Hypothalamus (tissue), 51 donors: ENCODE measurements at regions not wholly inside any gene's neighbourhood (a gene's known extent, or its start where the extent isn't known, plus 50 kb on each side); places are given as distances from the start of the nearest gene placed in this dataset.
A peak's percentile ranks its signal among the peaks of the same experiment; 100 is the strongest.
"Not testable (repeated sequence)": the region's sequence is repeated elsewhere in the genome, so short reads cannot be mapped to it uniquely, and the experiment has no call there.

ENCODE experiments used
- DNase-seq, 51 donors: peaks; one replicate each; lab custom pipeline; 2025; lab: John Stamatoyannopoulos, UW

DNA sequence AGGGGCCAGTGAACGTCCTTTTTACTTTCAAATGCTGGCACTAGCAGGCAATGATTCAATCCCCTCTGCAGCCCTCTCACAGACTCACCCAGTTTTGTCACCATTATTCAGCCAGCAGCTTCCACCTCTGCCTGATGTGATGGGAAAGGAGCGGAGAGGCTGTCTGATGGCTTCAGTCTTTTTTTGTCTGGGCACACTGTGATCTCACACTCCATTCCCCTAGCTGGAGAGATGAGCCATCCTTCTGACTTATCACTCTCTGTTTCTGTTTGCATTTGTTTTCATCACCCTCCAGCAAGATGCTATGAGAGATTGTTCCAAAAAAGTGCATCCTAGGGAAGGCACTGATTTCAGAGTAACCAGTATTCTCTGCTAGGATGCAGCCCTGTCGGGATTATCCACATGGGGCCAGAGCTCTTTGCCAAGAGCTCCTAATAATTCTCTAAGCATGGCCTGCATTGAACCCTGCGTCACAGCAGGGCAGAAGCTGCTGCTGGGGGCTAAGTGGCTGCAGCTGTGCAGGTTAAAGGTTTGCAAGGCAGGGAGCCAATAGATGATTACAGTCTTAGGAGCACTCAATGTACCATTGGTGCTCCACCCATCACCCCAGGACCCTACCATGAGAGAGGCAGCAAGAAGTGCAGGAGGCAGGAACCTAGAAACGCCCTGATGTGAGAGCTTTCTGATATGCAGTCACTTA, 236.1 kb upstream of the C16orf82 start:
- DNase-seq: peak in 1 of 51 donors; percentile 1

DNA sequence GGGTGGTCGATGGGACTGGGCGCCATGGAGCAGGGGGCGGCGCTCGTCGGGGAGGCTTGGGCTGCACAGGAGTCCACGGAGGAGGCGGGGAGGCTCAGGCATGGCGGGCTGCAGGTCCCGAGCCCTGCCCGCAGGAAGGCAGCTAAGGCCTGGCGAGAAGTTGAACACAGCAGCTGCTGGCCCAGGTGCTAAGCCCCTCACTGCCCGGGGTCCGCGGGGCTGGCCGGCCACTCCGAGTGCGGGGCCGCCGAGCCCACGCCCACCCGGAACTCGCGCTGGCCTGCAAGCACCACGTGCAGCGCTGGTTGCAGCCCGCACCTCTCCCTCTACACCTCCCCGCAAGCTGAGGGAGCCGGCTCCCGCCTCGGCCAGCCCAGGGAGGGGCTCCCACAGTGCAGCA, 230.6 kb upstream of the C16orf82 start:
- not testable (repeated sequence) for DNase-seq

DNA sequence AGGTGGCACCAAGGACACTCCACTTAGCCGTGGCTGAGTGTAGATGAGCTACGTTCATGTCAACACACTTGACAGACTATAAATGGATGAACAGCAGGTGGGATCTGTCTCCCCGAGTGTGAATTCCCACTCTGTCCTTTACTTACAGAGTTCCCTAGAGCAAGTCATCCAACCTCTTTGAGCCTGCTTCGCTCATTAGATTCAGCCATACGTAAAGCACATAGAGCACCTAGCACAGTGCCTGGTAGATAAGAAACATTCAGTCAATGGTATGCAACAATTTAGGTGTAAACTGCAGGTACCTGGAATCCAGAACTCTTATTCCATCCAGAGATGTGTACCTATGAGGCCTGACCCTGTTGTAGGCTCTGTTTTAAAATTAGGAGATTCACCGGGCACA, 227.8 kb upstream of the C16orf82 start:
- no peak for DNase-seq

DNA sequence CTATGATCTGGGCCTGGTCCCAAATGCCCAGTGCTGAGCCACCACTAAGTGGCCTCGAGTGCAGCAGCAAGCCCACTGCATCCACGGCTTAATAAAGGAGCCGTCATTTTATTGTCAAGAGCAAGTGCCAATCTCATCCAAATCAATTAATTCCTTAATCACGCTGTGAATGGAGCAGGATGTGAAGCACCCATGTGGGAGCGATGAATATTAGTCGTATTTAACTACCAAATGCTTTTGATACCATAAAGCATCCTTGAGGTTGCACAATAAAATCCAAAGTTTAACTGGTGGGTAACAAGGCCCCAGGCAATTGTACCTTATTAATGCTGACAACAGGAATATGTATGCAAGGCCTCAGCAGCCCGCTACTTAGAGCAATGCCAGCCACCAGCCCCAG, 226.0 kb upstream of the C16orf82 start:
- no peak for DNase-seq

GRCh38 chr16:26856271-26856670, 210.5 kb upstream of the C16orf82 start:
- no peak for DNase-seq

GRCh38 chr16:26856791-26857190, 209.9 kb upstream of the C16orf82 start:
- no peak for DNase-seq

DNA sequence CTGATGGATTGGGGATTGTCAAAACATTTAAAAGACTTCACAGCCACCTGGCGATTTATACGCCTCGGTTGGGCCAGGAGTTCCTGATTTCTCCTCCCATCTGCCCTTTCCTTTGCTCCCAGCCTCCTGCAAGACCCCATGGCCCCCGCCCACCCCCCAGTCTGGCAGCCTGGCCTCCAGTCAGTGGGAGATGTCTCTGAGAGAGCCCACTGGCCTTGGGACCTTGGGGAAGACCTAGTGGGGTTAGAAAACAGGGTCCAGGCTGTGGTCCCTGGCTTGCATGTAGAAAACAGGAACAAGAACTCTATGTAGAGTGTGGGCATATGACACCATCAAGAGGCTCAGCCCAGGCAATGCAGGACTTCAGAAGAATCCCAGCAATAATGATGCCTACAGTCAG, 209.4 kb upstream of the C16orf82 start:
- DNase-seq: no peak

- no peak for DNase-seq
Measured at GRCh38 chr16:26860506-26860905, 206.2 kb upstream of the C16orf82 start.

- DNase-seq: no peak
Measured at GRCh38 chr16:26863931-26864330, 202.8 kb upstream of the C16orf82 start.

GRCh38 chr16:26874318-26874717, 192.4 kb upstream of the C16orf82 start:
- not testable (repeated sequence) for DNase-seq

GRCh38 chr16:26877421-26877820, 189.3 kb upstream of the C16orf82 start:
- no peak for DNase-seq

- no peak for DNase-seq
Measured at GRCh38 chr16:26885674-26886073, 181.1 kb upstream of the C16orf82 start.

DNA sequence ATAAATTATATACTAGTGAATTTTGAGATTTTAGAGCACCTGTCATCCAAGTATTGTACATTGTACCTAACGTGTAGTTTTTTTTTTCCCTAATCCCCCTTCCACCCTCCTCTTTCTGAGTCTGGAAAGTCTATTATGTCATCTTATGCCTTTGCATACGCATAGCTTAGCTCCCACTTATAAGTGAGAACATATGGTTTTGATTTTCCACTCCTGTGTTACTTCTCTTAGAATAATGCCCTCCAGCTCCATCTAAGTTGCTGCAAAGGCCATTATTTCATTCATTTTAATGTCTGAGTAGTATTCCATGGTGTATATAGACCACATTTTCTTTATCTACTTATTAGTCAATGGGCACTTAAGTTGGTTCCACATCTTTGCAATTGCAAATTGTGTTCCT, 177.0 kb upstream of the C16orf82 start:
- no peak for DNase-seq

DNA sequence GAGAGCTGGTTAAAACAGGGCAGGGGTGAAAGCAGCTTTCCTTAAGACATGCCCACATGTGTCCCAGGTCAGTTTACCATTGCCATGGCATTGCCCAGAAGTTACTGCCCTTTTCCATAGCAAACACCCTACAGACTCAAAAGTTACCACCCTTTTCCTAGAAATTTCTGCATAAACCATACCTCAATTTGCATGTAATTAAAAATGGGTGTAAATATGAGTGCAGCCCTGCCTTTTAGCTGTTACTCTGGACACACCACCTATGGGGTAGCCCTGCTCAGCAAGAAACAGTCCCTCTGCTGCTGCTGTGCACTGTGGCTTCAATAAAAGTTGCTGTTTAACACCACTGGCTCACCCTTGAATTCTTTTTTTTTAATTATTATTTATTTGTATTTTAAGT, 168.5 kb upstream of the C16orf82 start:
- no peak for DNase-seq

- peak in 5 of 51 donors; percentile 1 to 33 (median 6) for DNase-seq
Measured at GRCh38 chr16:26901196-26901861, 165.4 kb upstream of the C16orf82 start.

GRCh38 chr16:26901983-26902382, 164.7 kb upstream of the C16orf82 start:
- DNase-seq: no peak

DNA sequence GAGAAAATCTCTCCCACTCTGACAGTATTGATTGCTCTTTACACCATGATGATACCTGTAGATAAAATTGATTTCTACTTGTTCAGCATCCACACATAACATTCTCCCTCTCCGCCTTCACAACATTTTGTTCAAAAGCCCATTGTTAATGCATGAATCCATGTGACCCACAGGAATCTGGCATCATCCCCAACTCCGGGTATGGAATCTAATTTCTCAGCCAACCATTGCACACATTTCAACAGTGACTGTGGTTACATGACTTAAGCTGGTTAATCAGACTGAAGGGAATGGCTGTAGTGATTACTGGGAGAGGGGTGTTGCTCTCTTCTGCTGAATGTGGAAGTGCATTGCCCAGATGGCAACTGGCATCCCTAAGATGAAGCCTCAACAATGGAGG, 161.4 kb upstream of the C16orf82 start:
- peak in 1 of 51 donors; percentile 10 for DNase-seq

GRCh38 chr16:26909623-26910022, 157.1 kb upstream of the C16orf82 start:
- peak in 2 of 51 donors; percentile 5 to 6 for DNase-seq

GRCh38 chr16:26911436-26911835, 155.3 kb upstream of the C16orf82 start:
- DNase-seq: no peak

GRCh38 chr16:26913851-26914250, 152.9 kb upstream of the C16orf82 start:
- peak in 9 of 51 donors; percentile 1 to 21 (median 3) for DNase-seq

DNA sequence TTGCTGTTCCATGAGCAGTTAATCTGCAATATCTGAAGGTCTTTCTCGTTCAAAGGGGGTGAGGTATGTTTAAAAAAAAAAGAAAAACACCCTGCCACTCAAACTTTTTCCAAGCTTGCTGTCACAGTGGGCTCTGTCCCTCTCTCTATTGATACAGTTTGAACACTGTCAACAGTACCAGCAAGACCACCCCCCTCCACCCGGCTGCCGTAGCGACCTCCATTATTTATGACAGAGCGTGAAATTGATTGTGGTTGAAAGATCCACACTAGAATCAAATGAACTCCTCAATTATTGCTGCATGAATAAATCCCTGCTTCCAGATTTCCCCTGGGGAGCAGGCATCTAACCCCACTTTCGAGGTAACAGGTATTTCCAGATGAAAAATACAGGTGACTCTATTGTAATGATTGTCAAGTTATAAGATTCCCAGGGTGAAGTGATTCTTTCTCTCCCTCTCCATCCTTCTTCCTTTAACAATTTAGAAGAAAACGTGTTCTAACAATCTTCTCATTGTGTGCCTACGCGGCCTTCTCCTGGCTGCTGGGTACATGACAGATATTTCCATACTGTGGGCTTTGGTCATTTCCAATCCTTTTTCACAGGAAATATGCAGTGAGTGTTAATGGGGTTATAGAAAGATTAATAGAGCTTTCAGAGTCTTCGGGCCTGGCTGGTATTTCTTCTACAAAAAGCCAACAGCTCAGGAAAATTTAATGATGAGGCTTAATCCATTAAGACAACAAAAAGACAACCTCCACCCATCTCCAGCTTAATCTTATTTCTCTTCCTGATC, 135.7 kb upstream of the C16orf82 start:
- DNase-seq: no peak

DNA sequence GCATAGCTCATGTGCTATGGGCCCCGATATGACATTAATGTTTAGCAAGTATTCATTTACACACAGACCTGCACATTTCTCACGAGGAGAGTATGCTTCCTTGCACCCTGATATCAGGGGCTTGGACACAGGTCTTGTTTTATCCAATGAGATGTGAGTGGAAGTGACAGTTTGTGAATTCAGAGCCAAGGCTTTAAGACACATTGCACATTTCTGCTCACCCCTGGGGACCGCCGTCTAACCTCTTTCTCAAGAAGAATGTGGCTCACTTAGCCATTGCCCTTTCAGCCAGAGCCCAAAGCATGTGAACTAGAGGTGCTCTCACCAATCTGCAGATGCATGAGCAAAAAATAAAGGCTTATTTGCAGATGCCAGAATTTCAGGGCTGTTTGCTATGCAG, 116.1 kb upstream of the C16orf82 start:
- no peak for DNase-seq
